H1 (cell line): ENCODE measurements at regions not wholly inside any gene's neighbourhood (a gene's known extent, or its start where the extent isn't known, plus 50 kb on each side); places are given as distances from the start of the nearest gene placed in this dataset.

Experiments used
- CTCF ChIP-seq, 3 experiments: IDR thresholded peaks; 1 replicate in 2 of 3; 2 replicates in 1 of 3; pipeline versions ENCODE4 v1.5.1 to v1.6.1; 2011; ENCODE audit warnings: low read length in 3 of 3, mild to moderate bottlenecking in 3 of 3, inconsistent platforms in 2 of 3, low read depth in 1 of 3, moderate library complexity in 1 of 3; ENCODE audit not compliant: insufficient read depth in 1 of 3; ENCODE audit errors: control extremely low read depth in 1 of 3
- PHF8 ChIP-seq: fragments of 200-600 bp; sonication (generic); conservative IDR thresholded peaks from 2 replicates; pipeline ENCODE4 v1.7.1; 2012; ENCODE audit warnings: low read depth, mild to moderate bottlenecking, inconsistent platforms, low read length, moderate library complexity
- POLR2A ChIP-seq, 2 experiments: IDR thresholded peaks; 1 replicate in 1 of 2; 2 replicates in 1 of 2; pipeline ENCODE4 v1.6.1; 2011; ENCODE audit warnings: low read depth in 2 of 2, low read length in 2 of 2, mild to moderate bottlenecking in 2 of 2; ENCODE audit errors: control extremely low read depth in 1 of 2

- TF ChIP-seq CTCF (IDR thresholded peaks at IDR 0.05; ENCODE audit: control extremely low read depth in 1 of 3, insufficient read depth in 1 of 3, low read depth in 1 of 3, low read length in 3 of 3) (no peak), POLR2A (IDR thresholded peaks at IDR 0.05; ENCODE audit: control extremely low read depth in 1 of 2, low read depth in 2 of 2, low read length in 2 of 2) (no peak), PHF8 (no peak)
These were observed 163.3 kb downstream of the TFCP2L1 start for GRCh38 chr2:121121661-121122060.
